ENCODE measurements at regions not wholly inside any gene's neighbourhood (a gene's known extent, or its start where the extent isn't known, plus 50 kb on each side); places are given as distances from the start of the nearest gene placed in this dataset.

DNA sequence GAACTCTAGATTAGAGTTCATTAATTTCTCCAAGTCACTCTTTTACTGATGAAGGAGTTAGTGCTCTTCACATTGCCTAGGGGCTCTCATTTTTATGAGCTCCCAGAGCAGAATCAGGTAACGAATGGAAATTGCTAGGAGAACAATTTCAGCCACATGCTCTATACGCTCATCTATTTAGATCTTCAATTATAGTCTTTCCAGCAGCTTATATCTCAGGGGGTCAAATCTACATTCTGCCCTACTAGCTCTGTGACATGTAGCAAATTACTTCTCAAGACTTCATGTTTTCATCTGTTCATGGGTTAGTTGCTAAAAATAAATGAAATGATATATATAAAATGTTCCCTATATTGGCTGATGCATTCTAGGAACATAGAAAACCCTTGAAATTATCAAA lies 183.6 kb downstream of the PLPP3 start:
- in situ Hi-C loops (cut with MboI; ENCODE audit: low sequenced_read_pairs), result no loop called here

GRCh38 chr1:56394298-56394697 lies 185.1 kb downstream of the PLPP3 start:
- in situ Hi-C loops (cut with MboI; ENCODE audit: low sequenced_read_pairs), result no loop called here

DNA sequence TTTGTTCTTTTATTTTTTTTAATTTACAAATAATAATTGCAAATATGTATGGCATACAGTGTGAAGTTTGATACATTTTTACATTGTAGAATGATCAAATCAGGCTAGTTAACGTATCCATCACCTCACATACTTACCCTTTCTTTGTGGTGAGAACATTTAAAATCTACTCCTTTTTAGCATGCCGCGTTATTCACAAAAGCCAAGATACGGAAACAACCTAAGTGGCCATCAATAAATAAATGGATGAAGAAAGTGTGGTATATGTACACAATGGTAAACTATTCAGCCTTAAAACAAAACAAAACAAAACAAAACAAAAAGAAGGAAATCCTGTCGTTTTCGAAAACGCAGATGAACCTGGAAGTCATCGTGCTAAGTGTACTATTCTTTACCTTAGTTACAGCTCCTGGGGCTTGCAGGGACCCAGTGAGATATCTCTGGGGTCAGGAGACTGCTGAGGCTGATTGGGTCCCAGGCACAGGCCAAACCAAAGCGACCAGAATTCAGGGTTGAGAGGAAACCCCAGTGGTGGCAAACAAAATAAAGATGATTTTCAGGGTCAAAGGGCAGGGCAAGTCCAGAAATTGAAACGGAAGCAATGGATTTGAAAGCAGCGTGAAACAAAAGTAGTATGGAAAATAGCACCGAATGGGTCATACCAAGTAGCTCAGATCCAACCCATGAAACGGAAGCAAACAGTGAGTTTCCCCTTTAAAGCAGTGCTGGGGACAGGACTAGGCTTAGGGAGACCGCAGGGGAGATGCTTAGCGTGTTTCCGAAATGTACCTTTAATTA lies 188.2 kb downstream of the PLPP3 start:
- in situ Hi-C loops (cut with MboI; ENCODE audit: low sequenced_read_pairs), result no loop called here

GRCh38 chr1:56390232-56390867 lies 189.0 kb downstream of the PLPP3 start:
- in situ Hi-C loops (cut with MboI; ENCODE audit: low sequenced_read_pairs), result no loop called here

DNA sequence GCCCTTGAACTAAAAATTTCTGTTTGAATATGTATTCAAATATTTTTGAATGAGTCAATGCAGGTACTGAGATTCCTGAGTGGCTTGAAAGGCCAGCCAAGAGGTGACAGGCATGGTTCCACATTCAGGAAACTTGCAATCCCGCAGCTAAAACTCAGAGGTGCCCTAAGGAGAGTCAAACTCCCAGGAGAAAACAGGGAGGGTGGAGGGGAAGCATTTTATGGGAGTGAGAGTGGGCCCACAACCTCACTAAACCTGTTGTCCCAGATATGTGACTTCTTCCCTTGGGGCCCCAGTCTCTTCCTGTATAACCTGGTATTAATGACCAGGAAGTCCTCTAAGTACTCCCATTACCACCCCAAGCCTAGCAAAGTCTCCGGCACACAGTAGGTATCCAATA lies 189.6 kb downstream of the PLPP3 start:
- in situ Hi-C loops (cut with MboI; ENCODE audit: low sequenced_read_pairs), result no loop called here

DNA sequence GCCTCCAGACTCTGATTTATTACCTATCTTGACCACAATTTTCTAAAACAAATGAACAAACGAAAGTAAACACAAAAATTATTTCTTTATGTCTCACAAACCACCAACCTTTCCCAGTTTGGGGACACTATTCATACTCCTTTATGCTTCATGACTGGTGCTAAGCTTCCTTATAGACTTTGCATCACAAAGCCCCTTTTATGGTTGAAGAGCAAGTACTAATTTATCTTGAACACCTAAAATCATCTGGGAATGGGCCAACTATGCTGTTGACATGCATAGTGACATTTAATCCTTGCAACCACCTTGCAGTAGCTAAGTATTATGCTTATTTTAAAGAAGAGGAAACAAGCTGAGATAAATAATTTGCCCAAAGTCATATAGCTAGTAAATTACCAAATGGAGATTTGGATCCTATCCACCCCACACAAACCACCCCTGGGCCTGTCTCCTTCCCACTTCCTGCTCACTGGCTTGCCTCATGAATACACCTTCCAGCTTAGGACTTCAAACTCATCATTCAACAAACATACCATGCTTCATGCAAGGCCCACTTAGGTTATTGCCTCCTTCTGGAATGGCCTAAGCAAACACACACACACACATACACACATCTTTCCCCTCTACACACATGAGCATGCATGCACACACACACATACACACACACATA lies 192.2 kb downstream of the PLPP3 start:
- in situ Hi-C loops (cut with MboI; ENCODE audit: low sequenced_read_pairs), result no loop called here

DNA sequence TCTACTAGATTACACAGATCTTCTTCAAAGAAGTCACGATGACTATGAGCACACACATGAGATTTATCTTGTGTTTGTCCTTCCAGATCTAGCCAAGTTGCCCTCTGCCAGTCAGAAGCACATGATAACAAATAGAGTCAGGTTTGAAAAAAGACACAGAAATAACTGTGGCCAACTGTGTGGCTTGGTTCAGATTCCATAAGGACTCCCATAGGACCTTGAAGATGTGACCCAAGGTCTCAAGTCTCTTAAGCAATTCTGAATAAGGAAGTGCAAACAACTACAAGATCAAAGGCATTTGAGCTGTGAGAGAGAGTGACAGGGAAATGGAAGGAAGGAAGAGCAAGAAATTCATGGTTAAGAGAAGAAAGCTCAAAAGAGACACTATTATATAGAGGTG lies 194.0 kb downstream of the PLPP3 start:
- in situ Hi-C loops (cut with MboI; ENCODE audit: low sequenced_read_pairs), result no loop called here

GRCh38 chr1:56382929-56383328 lies 196.4 kb downstream of the PLPP3 start:
- in situ Hi-C loops (cut with MboI; ENCODE audit: low sequenced_read_pairs), result no loop called here

DNA sequence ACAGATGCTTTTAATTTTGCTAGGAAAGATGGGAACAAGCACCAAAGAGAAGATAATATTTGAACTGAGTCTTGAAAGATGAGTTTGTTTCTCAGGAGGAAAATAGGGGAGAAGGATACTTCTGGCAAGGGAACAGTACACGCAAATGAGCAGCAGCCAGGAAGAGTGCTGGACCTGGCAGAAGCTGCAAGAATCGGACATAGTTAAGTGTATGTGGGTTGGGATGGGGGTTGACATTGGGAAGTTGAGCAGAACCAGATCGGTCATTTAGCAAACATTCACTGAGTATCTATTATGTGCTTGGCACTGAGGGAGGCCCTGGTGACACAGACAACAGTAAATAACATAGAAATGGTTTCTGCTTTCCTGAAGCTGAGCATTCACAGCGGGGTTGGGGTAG lies 198.8 kb downstream of the PLPP3 start:
- in situ Hi-C loops (cut with MboI; ENCODE audit: low sequenced_read_pairs), result no loop called here

GRCh38 chr1:56378341-56379070 lies 200.9 kb downstream of the PLPP3 start:
- in situ Hi-C loops (cut with MboI; ENCODE audit: low sequenced_read_pairs), result no loop called here

DNA sequence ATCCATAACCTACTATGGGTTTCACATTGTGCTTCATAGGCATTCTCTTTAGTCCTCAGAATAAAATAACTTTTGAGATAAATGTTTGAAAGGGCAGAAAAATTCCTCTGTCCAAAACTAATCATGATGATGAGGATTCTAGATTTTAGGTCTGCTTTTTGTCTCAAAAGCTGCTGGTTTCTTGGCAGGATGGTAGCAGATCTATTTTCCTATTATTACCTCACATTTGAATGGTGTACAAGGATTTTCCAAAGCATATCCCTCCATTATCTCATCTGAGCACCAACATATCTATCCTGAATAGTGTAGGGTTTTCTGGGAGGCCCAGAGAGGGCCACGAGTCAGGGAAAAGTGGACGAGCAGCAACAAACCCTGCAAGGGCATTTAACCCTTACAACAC lies 201.9 kb downstream of the PLPP3 start:
- in situ Hi-C loops (cut with MboI; ENCODE audit: low sequenced_read_pairs), result no loop called here

DNA sequence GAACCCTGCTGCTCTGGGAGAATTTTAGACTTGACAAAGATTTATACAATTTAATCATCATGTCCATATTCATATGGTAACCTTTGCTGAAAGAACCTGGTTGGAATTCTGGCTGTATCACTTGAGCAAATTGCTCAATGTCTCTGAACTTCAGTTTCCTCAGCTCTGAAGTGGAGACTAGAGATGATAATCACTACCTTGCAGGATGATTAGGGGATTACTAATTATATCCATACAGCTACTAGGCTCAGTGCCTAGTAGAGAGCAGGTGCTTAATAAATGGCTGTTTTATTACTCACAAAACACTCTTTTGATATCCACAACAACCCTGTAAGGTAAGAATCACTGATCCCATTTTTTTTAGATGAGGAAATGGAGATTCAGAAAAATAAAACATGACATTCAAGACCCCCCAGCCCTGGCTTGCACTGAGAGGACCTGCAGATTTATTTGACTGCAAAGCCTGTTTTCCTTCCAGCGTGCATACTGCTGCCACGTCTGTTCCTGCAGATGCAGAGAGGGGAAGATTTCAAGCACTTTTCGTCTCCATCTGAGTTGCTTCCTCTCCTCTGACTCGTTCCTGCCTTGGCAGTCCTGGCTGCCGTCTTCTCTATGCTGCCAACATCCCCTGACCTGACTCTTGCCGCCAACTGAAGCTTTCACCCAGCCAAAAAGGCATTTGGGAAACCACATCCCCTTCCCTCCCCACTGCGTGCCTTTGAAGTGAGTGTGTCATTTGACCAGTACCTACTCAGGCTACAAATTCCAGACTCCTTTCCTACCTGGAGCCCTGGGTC lies 203.0 kb downstream of the PLPP3 start:
- in situ Hi-C loops (cut with MboI; ENCODE audit: low sequenced_read_pairs), result no loop called here

DNA sequence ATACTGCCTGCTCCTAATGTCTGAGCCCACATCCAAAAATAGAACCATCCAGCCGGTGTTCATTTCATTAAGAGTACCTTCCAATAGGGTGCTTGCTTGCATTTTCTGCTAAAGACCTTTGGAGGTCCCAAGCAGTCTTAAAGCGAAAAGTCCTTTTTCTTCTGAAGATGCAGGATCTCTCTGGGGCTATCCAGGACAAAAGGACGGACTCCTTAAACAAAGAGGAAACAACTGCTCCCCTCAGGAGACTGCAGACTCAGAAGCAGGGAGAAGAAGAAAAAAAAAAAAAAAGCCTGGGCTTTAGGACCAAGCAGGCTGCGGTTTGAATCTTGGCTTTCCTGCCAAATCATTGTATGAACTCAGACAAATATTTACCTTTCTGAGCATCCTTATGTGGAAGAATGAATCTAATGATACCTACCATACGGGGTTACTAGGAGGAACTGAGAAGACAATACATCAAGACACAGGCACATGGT lies 204.0 kb downstream of the PLPP3 start:
- in situ Hi-C loops (cut with MboI; ENCODE audit: low sequenced_read_pairs), result no loop called here

DNA sequence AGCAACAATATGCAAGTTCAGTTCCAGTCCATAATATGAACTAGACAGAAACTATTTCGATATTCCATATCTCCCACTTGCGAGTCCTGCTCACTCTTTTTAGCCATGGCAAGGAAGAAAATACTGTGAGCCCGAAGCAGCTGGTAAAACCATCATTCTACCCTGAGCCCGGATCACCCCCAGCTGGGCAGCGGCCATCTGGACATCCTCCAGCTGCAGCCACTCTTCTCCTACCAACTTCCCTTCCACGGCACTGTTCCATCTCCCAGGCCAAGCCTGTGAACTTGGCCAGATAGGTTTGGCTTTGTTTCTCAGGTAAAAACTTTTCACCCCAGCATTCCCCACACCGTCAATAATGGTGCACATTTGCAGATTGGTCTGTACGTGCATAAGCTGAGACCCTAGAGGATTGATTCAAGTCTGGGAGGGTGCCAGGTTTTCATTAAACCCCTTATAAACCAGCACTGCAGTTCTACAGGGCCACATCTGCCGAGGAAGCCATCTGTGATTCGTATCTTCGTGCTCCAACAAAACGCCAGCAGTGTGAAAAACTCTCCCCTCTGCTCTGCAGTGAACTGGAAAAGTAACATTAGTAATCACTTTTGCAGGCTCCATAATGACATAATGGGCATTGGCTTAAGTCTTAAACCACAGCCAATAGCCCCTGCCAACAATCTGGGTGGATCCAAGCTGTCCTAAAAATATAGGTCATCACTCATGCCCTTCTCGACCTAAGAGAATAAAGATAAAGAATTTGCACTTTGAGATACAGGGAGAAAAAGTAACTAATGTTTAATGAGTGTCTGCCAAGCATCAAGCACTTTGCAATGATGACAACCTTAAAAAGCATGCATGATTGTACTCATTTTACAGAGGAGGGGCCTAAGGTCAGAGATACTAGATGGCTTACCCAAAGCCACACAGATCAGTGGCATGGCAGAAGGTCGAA lies 205.1 kb downstream of the PLPP3 start:
- in situ Hi-C loops (cut with MboI; ENCODE audit: low sequenced_read_pairs), result no loop called here

DNA sequence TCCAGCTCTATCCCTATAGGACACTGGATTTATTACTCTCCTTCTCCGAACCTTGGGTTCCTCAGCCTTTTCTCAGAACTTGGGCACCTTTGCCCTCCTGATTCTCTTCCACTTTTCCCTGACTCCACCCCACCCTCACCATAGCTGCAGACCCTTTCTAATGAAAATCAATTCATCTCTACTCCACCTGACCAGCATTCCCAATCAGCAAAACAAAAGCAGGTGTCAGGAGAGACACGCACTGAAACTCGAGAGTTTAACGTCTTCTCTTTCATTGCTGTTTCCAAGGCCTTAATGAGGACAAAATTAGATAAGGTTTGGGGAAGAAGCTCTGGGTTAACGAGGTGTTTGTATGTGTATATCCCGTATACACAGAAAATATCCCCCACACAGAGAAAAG lies 208.8 kb downstream of the PLPP3 start:
- in situ Hi-C loops (cut with MboI; ENCODE audit: low sequenced_read_pairs), result no loop called here

DNA sequence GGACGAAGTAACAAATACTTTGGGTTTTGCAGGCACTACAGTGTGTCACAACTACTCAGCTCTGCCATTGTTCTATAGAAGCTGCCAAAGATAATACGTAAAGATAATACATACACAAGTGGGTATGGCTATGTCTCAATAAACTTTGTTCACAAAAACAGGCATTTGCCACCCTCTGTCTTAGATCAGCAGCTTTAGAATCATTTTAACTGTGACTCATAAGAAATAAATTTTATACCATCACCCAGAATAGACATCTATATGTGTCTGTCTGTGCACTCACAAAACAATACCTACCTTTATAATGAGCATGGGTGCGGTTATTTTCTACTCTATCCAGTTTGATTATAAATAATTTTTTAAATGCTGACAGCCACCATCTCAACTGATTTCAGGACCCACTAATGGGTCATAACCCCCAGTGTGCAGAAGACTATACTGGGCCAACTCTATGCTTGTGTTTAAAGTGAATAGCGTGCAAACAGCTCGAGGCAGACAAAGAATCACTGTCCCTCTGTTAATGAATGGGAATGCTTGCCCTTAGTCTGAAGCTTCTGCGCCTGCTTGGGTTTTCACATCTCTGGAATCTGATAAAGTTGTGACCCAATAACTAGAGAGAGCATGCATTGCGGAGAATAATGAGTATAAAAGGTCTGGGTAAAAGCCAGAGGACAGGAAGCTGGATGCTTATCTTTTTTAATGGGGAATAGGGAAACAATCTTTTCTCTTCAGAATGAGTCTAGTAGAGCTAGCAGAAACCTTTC lies 216.2 kb downstream of the PLPP3 start:
- in situ Hi-C loops (cut with MboI; ENCODE audit: low sequenced_read_pairs), result no loop called here

DNA sequence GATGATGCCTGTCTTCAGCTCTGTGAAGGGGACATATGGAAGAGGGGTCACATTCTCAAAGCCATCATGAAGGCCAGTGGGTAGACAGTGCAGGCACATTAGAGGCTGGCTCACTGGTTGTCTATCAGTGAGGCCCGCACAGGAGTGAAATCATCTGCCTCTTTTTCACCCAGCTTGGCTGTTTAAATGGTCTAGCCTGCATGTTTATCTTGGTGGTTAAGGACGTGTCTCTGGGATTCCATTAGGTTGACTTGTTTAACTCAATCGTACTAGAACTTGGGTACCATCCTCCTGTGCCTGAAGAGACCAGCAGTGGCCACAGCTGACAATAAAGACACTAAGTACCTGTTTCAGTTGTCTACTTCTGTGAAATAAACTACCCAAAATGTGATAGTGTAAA lies 219.3 kb downstream of the PLPP3 start:
- in situ Hi-C loops (cut with MboI; ENCODE audit: low sequenced_read_pairs), result no loop called here

- in situ Hi-C loops (cut with MboI; ENCODE audit: low sequenced_read_pairs), result no loop called here
Measured at GRCh38 chr1:56359056-56359455, 220.3 kb downstream of the PLPP3 start.
